Esophagus (tissue), 2 donors: ENCODE measurements at regions not wholly inside any gene's neighbourhood (a gene's known extent, or its start where the extent isn't known, plus 50 kb on each side); places are given as distances from the start of the nearest gene placed in this dataset.

ENCODE experiments used
- H3K27ac ChIP-seq, 2 donors: one replicate each; pipeline ENCODE4 v1.5.1; 2013; ENCODE audit warnings: low read depth in 2 of 2, mild to moderate bottlenecking in 2 of 2, inconsistent platforms in 1 of 2, low read length in 1 of 2, moderate library complexity in 1 of 2
- H3K27me3 ChIP-seq, 2 donors: one replicate each; pipeline ENCODE4 v1.6.1; 2013; ENCODE audit warnings: low read length in 2 of 2, control low read depth in 1 of 2, mild to moderate bottlenecking in 1 of 2; ENCODE audit not compliant: insufficient read depth in 2 of 2, control insufficient read depth in 1 of 2
- H3K36me3 ChIP-seq, 2 donors: one replicate each; pipeline ENCODE4 v1.6.1; 2013; ENCODE audit warnings: low read length in 1 of 2; ENCODE audit not compliant: control insufficient read depth in 2 of 2, insufficient read depth in 2 of 2
- H3K4me1 ChIP-seq, 2 donors: one replicate each; pipeline ENCODE4 v1.6.1; 2013; ENCODE audit warnings: low read length in 1 of 2; ENCODE audit not compliant: control insufficient read depth in 2 of 2, insufficient read depth in 2 of 2
- H3K4me3 ChIP-seq, 2 donors: one replicate each; pipeline ENCODE4 v1.5.1; 2013; ENCODE audit warnings: low read length in 2 of 2, mild to moderate bottlenecking in 2 of 2, low read depth in 1 of 2, moderate library complexity in 1 of 2
- H3K9me3 ChIP-seq, 2 donors: one replicate each; pipeline ENCODE4 v1.6.1; 2013; ENCODE audit warnings: mild to moderate bottlenecking in 2 of 2, low read depth in 1 of 2, low read length in 1 of 2, moderate library complexity in 1 of 2; ENCODE audit not compliant: control insufficient read depth in 2 of 2, insufficient read depth in 1 of 2
- WGBS, 2 donors: extraction: QIAGEN DNeasy Blood & Tissue Kit; methylation state at CpG; one replicate each; pipeline ENCODE4 v1.1.7; 2013; 5-methylcytosine and 5-hydroxymethylcytosine counted together
- donor health status: healthy with polysubstance abuse.
- donor health status: Bipolar disorder and iron deficiency.

DNA sequence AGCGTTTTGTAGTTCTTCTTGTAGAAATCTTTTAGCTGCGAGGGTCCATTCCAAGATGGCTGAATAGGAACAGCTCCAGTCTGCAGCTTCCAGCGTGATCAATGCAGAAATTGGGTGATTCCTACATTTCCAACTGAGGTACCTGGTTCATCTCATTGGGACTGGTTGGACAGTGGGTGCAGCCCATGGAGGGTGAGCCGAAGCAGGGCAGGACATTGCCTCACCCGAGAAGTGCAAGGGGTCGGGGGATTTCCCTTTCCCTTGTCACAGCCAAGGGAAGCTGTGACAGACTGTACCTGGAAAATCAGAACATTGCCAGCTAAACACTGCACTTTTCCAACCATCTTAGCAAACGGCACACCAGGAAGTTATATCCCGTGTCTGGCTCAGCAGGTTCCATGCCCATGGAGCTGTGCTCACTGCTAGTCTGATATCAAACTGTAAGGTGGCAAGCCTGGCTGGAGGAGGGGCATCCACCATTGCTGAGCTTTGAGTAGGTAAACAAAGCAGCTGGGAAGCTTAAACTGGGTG is 176.0 kb upstream of the SPRY2 start:
- Histone ChIP-seq H3K9me3 (peaks cover 6 to 8% of the 10 kb centered on the region in 2 donors), H3K4me1 (no peaks in the 10 kb centered on the region), H3K27ac (no peak overlapping the region), H3K36me3 (no peaks in the 10 kb centered on the region), H3K4me3 (no peak overlapping the region), H3K27me3 (no peaks in the 10 kb centered on the region)
- 92 to 93% methylated on average over 8 of the region's 8 CpGs for WGBS, 2 donors

DNA sequence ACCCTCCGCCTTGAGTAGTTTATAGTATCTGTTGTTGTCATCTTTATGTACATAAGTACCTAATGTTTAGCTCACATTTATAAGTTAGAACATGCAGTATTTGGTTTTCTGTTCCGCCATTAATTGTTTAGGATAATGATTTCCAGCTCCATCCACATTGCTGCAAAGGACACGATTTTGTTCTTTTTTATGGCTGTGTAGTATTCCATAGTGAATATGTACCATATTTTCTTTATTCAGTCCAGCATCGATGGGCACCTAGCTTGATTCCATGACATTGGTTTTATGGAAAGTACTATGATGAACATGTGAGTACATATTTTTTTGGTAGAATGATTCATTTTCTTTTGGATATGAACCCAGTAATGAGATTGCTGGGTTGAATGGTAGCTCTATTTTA is 174.4 kb upstream of the SPRY2 start:
- H3K9me3 ChIP-seq, result peaks cover 6 to 8% of the 10 kb centered on the region in 2 donors
- H3K4me3 ChIP-seq, result no peak overlapping the region
- H3K27ac ChIP-seq, result no peak overlapping the region
- H3K4me1 ChIP-seq, result no peaks in the 10 kb centered on the region
- no peaks in the 10 kb centered on the region for H3K27me3 ChIP-seq
- no peaks in the 10 kb centered on the region for H3K36me3 ChIP-seq
- 91 to 94% methylated on average over 4 of the region's 4 CpGs for WGBS, 2 donors

- peaks cover 6 to 8% of the 10 kb centered on the region in 2 donors for H3K9me3 ChIP-seq
- no peak overlapping the region for H3K27ac ChIP-seq
- 86 to 96% methylated on average over 1 of the region's 1 CpG for WGBS, 2 donors
- H3K4me1 ChIP-seq, result no peaks in the 10 kb centered on the region
- no peaks in the 10 kb centered on the region for H3K36me3 ChIP-seq
- H3K4me3 ChIP-seq, result no peak overlapping the region
- H3K27me3 ChIP-seq, result no peaks in the 10 kb centered on the region
These were observed 172.3 kb upstream of the SPRY2 start for GRCh38 chr13:80513196-80513595.

DNA sequence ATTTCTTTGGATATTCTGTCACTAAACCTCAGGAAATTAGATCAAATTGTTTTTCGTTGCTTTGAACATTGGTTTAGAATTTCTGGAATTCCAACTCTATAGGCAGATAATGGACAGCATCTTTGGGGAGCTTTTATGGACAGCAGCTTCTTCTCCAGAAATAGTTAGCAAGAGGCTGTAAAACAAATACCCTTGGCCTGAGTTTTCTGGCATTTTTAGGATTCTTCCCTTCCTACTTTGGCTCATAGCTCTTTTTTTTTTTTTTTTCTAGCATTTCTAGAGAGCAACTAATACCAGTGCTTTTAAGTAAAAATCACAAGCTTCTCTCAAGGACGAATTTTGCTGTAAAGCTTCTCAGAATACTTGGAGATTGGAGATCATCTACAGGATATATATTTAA is 169.8 kb upstream of the SPRY2 start:
- Histone ChIP-seq H3K27me3 (no peaks in the 10 kb centered on the region), H3K27ac (no peak overlapping the region), H3K9me3 (no peaks in the 10 kb centered on the region), H3K36me3 (no peaks in the 10 kb centered on the region), H3K4me1 (no peaks in the 10 kb centered on the region), H3K4me3 (no peak overlapping the region)
- 64 to 73% methylated on average over 2 of the region's 2 CpGs for WGBS, 2 donors

DNA sequence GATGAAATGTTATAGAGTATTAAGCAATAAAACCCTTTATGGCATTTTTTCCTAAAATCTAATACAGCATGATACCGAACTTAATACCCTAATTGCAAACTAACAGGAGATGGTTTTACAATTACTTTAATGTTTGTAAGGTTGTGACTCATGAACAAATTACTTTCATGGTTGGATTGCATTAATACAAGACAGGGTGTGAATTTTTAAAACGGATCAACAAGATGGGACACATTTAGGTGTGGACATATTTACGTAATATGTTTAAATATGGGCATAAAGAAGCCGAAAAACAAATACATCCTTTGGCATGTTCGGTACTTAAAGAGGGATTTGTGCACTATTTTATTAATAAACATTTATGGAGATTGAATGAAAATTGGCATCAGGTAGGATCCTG is 168.3 kb upstream of the SPRY2 start:
- H3K27ac ChIP-seq, result no peak overlapping the region
- WGBS, 2 donors, result 49 to 66% methylated on average over 5 of the region's 5 CpGs
- no peaks in the 10 kb centered on the region for H3K9me3 ChIP-seq
- no peak overlapping the region for H3K4me3 ChIP-seq
- H3K27me3 ChIP-seq, result no peaks in the 10 kb centered on the region
- no peaks in the 10 kb centered on the region for H3K36me3 ChIP-seq
- no peaks in the 10 kb centered on the region for H3K4me1 ChIP-seq

GRCh38 chr13:80508031-80508430 is 167.1 kb upstream of the SPRY2 start:
- Histone ChIP-seq H3K36me3 (no peaks in the 10 kb centered on the region), H3K4me1 (no peaks in the 10 kb centered on the region), H3K27me3 (peaks cover 0 to 7% of the 10 kb centered on the region in 2 donors), H3K4me3 (no peak overlapping the region), H3K9me3 (no peaks in the 10 kb centered on the region), H3K27ac (no peak overlapping the region)
- 80 to 85% methylated on average over 1 of the region's 1 CpG for WGBS, 2 donors

- Histone ChIP-seq H3K27ac (no peak overlapping the region), H3K4me3 (no peak overlapping the region), H3K4me1 (no peaks in the 10 kb centered on the region), H3K9me3 (no peaks in the 10 kb centered on the region), H3K27me3 (peaks cover 0 to 7% of the 10 kb centered on the region in 2 donors), H3K36me3 (no peaks in the 10 kb centered on the region)
- WGBS, 2 donors, result 63 to 65% methylated on average over 4 of the region's 4 CpGs
These were observed 163.5 kb upstream of the SPRY2 start for GRCh38 chr13:80504453-80504852.

DNA sequence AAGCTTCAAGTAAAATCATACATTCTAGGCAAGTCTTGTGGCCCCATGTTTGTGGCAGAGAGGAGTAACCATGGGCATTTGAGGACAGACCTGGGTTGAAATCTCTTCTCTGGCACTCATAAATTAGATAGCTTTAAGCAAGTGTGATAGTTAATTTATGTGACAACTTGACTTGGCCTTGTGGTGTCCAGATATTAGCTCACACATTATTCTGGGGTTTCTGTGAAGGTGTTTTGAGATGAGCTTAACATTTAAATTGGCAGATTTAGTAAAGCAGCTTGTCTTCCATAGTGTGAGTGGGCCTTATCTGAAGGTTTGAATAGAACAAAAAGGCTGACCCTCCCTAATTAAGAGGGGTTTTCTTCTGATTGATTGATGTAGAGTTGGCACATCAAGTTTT is 161.4 kb upstream of the SPRY2 start:
- Histone ChIP-seq H3K4me1 (no peaks in the 10 kb centered on the region), H3K36me3 (no peaks in the 10 kb centered on the region), H3K27me3 (peaks cover 0 to 7% of the 10 kb centered on the region in 2 donors), H3K27ac (no peak overlapping the region), H3K4me3 (no peak overlapping the region), H3K9me3 (no peaks in the 10 kb centered on the region)

GRCh38 chr13:80501556-80501955 is 160.6 kb upstream of the SPRY2 start:
- Histone ChIP-seq H3K4me1 (no peaks in the 10 kb centered on the region), H3K9me3 (no peaks in the 10 kb centered on the region), H3K27ac (no peak overlapping the region), H3K36me3 (no peaks in the 10 kb centered on the region), H3K27me3 (peaks cover 0 to 7% of the 10 kb centered on the region in 2 donors), H3K4me3 (no peak overlapping the region)
- WGBS, 2 donors, result 81 to 94% methylated on average over 3 of the region's 3 CpGs

DNA sequence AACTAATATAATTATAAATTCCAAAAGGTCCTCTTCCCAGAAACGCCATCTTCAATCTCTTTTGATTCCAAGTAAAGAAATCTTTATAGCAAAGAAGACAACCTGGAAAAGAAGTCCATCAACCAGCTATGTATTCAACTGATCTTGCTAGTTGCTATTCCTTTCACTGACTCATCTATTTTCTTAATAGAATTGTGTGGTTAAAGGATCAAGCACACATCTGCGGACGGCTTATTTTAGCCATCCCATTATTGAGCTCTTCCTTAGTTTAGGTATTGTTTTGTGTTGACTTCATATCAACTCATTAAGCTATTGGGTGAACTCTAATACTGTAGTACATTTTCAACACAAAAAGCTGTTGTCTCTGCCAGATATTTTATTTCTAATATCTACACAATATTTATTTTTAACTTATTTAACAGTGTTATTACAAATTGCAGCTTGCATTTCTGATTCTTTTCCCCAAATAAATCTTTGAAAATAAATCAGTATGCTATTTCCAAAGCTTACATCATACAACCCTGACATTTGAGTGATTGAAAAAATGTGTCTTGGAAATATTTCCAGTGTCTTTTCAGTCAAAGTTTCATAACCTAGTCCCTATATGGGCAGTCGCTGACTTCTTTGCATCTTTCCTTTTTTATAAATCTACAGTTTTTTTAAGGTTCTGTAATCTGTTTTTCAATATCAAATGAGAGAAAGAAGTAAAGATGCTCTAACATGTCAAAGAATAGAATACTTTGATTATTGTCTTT is 158.8 kb upstream of the SPRY2 start:
- Histone ChIP-seq H3K4me3 (no peak overlapping the region), H3K27ac (no peak overlapping the region), H3K36me3 (no peaks in the 10 kb centered on the region), H3K27me3 (peaks cover 0 to 7% of the 10 kb centered on the region in 2 donors), H3K4me1 (no peaks in the 10 kb centered on the region), H3K9me3 (no peaks in the 10 kb centered on the region)
- 77 to 87% methylated on average over 4 of the region's 4 CpGs for WGBS, 2 donors
